NOMO-1 (cell line): ENCODE measurements at regions not wholly inside any gene's neighbourhood (a gene's known extent, or its start where the extent isn't known, plus 50 kb on each side); places are given as distances from the start of the nearest gene placed in this dataset.
"Not testable (repeated sequence)": the region's sequence is repeated elsewhere in the genome, so short reads cannot be mapped to it uniquely, and the experiment has no call there.

Experiments used
- DNase-seq, 2 experiments: peaks; one replicate each; lab custom pipeline; 2025; ENCODE audit not compliant: unreplicated experiment in 2 of 2; lab: John Stamatoyannopoulos, UW

GRCh38 chr7:153072806-153073205, 313.3 kb downstream of the ACTR3B start:
- DNase-seq, result no peak

- not testable (repeated sequence) for DNase-seq
Measured at GRCh38 chr7:153076289-153076688, 316.7 kb downstream of the ACTR3B start.

- no peak for DNase-seq
Measured at GRCh38 chr7:153081496-153081895, 321.9 kb downstream of the ACTR3B start.

- no peak for DNase-seq
Measured at GRCh38 chr7:153084278-153084677, 324.7 kb downstream of the ACTR3B start.

- DNase-seq, result no peak
Measured at GRCh38 chr7:153087498-153087897, 327.9 kb downstream of the ACTR3B start.

GRCh38 chr7:153088601-153089000, 329.0 kb downstream of the ACTR3B start:
- no peak for DNase-seq

GRCh38 chr7:153090209-153090608, 330.7 kb downstream of the ACTR3B start:
- no peak for DNase-seq

- DNase-seq, result no peak
Measured at GRCh38 chr7:153090764-153091163, 331.2 kb downstream of the ACTR3B start.

GRCh38 chr7:153091477-153091876, 331.9 kb downstream of the ACTR3B start:
- no peak for DNase-seq

GRCh38 chr7:153097511-153098201, 338.1 kb downstream of the ACTR3B start:
- no peak for DNase-seq

- DNase-seq, result no peak
Measured at GRCh38 chr7:153099235-153099634, 339.7 kb downstream of the ACTR3B start.

- no peak for DNase-seq
Measured at GRCh38 chr7:153100691-153101237, 341.2 kb downstream of the ACTR3B start.

GRCh38 chr7:153103202-153103601, 343.6 kb downstream of the ACTR3B start:
- DNase-seq, result no peak

GRCh38 chr7:153107826-153108225, 348.3 kb downstream of the ACTR3B start:
- DNase-seq, result no peak

GRCh38 chr7:153109566-153109965, 350.0 kb downstream of the ACTR3B start:
- no peak for DNase-seq

GRCh38 chr7:153110606-153111005, 351.1 kb downstream of the ACTR3B start:
- no peak for DNase-seq

- DNase-seq, result not testable (repeated sequence)
Measured at GRCh38 chr7:153122255-153122654, 362.7 kb downstream of the ACTR3B start.

GRCh38 chr7:153130052-153130451, 370.5 kb downstream of the ACTR3B start:
- no peak for DNase-seq

GRCh38 chr7:153151766-153152165, 392.2 kb downstream of the ACTR3B start:
- DNase-seq, result no peak

GRCh38 chr7:153152801-153153422, 393.4 kb downstream of the ACTR3B start:
- DNase-seq, result no peak

GRCh38 chr7:153158149-153158548, 398.6 kb downstream of the ACTR3B start:
- DNase-seq, result no peak

- DNase-seq, result no peak
Measured at GRCh38 chr7:153170287-153170686, 410.7 kb downstream of the ACTR3B start.
